Stimulated activated CD4-positive, alpha-beta T cell treated with anti-CD3 and anti-CD28 coated beads, Interleukin-4, amount 100 ng/mL, for 1 hour (primary cell): ENCODE measurements at regions not wholly inside any gene's neighbourhood (a gene's known extent, or its start where the extent isn't known, plus 50 kb on each side); places are given as distances from the start of the nearest gene placed in this dataset.

Experiments used
- DNase-seq: peaks from one replicate; pipeline ENCODE4 v3.0.0-alpha.2; 2020

GRCh38 chr14:61226015-61226654 lies 55.0 kb downstream of the TMEM30B start:
- DNase-seq, result no peak

- no peak for DNase-seq
These were observed 55.8 kb downstream of the TMEM30B start for GRCh38 chr14:61225344-61225743.

- DNase-seq, result no peak
These were observed 57.6 kb downstream of the TMEM30B start for GRCh38 chr14:61223552-61223951.

DNA sequence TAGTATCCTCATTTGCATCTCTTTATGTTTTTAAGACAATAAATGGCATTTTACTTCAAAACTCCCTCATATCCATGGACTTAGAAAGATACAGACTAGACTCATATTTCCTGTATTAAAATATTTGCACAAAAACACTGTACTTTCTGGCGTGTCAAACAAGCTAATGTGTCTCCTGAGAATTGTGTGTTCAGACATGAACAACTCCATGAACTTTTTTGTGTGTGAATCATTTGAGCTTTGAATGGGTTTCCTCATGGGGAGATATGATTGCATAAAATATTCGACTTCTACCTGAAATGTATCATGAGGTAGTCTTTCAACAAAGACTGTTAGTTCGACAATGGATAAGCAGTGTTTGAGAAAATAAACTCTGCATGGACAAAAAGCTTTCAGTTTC lies 58.8 kb downstream of the TMEM30B start:
- DNase-seq, result no peak

DNA sequence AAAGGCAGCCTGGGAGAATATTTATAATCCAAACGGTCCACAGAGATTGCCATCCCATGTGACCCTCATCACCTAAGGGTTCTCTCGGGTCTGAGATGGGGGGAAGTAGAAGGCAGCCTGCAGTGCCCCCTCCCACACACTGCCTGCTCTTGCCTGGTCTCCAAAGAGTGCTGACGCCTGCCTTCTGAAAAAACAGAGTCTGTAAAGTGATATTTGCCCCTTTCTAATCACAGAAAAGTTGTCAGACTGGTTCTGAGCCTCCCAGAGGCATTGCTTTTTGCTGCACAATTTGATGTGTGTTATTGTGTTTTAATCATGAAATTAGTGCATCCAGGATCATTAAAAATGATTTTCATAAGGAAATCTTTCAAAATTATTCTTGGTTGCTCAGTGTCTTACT lies 59.2 kb downstream of the TMEM30B start:
- no peak for DNase-seq

DNA sequence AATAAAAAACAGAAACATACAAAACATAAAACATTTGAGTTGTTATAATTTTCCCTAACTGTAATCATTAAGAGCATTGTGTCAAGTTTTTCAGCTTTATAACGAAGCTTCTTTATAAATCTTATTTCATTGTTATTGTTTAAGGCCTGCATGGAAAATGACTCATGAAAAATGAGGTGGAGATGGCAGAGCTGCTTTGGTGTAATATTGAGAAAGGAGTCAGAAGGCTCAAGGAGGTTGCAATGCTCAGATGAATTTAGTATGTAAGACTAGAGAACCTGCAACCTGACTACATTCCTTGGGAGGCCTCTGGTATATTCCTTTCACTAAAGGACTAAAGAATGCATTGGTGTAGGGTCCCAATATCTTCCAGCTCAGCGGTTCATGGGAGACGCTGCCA lies 61.5 kb downstream of the TMEM30B start:
- no peak for DNase-seq

DNA sequence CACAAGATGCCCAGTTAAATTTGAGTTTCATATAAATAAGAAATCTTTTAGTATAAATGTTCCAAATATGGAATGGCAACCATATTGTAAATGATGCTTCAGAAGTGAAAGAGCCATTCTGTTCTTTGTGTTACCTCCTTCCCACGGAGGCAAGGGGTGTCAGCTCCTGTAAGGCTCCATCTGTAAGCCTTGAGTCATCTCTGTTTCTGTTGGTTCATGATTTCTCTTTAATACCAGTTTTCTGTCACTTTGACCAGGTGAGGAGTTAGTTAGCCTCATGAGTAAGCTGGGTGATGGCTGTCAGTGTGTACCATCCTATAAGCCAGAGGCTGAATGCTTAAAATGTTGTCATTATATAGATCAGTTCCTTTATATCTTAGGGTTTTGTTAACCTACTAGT lies 61.9 kb downstream of the TMEM30B start:
- no peak for DNase-seq

- no peak for DNase-seq
These were observed 62.4 kb downstream of the TMEM30B start for GRCh38 chr14:61218767-61219166.

DNA sequence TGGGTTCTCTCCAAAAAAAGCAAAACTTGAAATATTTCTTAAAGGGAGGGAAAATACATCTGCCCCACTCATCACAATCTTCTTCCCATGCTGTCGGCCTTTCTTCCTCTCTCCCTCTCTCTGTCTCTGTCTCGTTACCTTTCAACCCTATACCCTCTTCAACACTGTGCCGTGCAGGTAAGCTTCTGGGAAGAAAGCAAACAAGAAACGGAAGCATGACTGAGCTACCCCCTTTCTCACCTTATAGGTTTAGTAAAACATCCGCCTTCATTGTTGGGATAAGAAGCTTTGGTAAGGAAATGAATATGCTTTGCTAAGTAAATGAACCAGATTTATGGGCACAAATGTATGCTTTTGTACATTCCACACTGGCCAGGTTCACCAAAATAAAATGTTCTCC lies 63.0 kb downstream of the TMEM30B start:
- no peak for DNase-seq

DNA sequence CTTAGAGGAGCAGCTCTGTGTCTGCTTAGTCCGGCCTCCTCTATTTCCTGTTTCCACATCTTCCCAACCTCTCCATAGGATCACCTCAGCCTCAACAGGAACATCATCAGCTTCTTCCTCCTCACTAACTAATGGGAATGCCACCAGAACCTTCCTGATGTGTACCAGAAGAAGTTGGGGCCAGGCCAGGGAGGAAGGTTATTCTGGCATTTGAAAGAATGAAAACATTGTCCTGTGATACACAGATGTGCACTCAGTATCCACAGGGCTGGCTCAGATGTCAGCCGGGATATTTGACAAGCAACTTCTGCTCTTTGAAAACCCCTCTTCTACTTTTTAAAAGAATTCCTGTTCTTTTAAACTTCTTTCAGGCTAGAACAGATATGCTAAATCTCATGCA lies 63.6 kb downstream of the TMEM30B start:
- no peak for DNase-seq

- no peak for DNase-seq
These were observed 65.7 kb downstream of the TMEM30B start for GRCh38 chr14:61215222-61216020.

GRCh38 chr14:61213920-61214319 lies 67.2 kb downstream of the TMEM30B start:
- no peak for DNase-seq

- DNase-seq, result no peak
These were observed 67.9 kb downstream of the TMEM30B start for GRCh38 chr14:61213191-61213621.

DNA sequence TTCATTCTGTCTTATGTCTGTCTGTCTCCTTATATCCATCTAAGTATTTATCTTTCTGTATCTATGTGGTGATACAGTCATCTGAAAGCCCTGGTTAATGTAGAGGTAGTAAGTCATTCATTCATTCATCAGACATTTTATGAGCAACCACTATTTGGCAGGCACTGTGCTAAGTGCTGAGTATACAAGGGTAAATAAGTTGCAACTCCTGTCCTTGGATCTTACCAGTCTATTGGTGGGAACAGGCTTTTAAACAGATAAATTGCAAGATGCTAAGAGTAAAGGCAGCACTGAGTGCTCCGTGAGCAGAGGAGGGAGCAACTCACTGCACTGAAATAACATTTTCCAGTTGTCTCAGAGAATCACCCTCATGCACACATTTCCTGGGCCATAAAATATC lies 68.6 kb downstream of the TMEM30B start:
- no peak for DNase-seq

DNA sequence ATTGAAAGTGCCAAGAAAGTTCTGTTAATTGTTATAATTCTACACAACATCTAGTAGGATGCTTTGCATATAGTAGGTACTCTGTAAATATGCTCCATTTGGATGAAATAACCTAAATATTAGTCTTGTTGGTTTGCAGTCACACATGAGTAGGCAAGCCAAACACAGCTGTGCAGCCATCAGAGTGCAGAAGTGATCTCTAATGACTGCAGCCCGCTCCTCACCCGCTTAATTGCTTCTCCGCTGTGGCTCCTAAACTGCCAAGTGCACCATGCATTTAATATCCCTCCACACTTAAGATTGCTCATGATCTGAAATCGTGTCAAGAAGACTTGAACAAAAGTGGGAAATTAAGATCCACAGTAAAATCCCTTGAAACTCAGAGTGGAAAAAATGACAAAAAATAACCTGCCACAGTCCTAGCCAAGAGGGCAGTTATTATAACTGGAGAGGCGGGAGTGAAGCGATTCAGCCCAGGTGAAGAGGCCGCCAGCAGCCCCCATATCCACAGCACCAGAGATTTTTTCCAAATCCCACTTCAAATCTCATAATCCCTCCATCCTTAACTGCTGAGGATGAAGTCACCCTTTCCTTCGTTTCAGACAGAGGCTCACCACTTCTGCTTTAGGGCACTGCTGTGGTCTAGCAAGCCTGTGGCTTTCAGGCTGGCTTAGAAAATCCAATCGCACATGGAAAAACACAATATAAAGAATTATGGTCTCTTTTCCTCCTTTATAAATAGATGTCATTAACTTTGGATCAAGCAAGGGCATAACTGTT lies 69.5 kb downstream of the TMEM30B start:
- no peak for DNase-seq

DNA sequence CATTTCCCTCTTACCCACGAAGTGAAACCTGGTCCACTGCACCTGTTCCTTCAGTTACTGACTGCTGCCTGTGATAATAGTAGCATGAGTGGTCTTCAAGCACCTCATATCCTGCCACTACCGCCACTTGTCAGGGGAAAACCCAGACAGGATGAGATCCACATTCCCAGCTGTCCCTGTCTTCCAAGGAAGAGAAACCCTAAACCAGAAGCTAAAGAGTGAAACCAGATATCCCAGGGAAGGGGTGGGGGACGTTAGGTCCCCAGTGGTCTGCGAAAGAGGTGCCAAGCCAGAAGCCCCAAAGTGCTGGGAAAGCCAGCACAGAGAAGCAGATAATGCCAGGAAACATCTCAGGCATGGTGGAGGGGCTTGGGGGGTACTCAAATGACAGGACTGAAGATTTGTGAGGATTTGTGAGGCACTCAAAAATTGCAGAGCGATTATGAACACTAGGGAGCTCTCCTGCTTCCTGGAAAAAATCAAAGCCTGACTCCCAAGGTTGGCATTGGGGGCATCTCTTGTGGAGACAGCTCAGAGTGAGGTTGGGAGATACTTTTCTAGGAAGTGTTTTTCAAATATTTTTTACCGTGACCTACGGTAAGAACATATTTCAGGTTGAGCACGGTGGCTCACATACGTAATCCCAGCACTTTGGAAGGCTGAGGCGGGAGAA lies 77.9 kb downstream of the TMEM30B start:
- no peak for DNase-seq

DNA sequence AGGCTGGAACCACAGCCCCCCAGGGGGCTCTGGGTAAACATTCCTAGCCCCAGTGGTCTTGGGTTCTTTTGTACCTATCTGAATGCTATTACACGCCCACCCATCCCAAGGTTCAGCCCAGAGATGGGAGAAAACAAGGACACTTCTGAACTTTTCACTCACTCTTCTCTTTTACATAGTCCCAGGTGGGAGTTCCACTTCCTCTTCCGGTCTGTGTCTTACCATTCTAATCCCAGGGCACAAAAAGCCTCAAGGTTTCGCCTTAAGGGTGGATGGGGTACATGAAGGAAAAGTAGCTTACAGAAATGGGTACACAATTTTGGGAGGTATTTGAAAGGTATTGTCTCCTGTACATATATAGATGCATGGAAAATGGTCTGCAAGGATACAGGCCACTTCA lies 79.0 kb downstream of the TMEM30B start:
- DNase-seq, result no peak

DNA sequence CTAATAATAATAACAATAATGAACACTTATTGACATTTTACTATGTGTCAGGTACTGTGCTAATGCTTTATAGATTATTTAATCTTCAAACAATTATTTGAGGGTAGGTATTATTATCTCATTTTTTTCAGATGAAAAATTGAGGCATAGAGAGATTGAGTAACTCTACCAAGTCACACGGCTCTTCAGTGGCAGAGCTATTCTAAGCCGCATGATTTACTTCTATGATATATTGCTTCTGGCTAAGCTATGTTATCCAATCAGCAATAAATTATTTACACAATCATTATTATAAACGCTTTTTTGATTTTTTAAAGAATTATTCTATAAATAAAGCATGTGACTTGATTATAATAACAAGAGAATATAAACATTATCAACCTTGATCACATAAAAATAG lies 80.0 kb downstream of the TMEM30B start:
- no peak for DNase-seq

DNA sequence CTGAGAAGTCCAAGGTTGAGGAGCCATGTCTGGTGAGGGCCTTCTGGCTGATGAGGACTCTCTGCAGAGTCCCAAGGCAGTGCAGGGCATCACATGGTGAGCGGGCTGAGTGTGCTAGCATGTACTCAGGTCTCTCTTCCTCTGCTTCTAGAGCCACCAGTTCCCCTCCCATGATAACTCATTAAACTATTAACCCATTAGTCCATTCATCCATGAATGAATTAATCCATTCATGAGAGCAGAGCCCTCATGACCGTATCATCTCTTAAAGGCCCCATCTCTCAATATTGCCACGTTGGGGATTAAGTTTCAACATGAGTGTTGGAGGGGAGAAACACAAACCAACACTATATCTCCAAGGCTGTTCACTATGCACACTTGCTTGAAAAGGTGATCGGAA lies 83.7 kb downstream of the TMEM30B start:
- DNase-seq, result no peak

GRCh38 chr14:61196792-61197191 lies 84.3 kb downstream of the TMEM30B start:
- no peak for DNase-seq

DNA sequence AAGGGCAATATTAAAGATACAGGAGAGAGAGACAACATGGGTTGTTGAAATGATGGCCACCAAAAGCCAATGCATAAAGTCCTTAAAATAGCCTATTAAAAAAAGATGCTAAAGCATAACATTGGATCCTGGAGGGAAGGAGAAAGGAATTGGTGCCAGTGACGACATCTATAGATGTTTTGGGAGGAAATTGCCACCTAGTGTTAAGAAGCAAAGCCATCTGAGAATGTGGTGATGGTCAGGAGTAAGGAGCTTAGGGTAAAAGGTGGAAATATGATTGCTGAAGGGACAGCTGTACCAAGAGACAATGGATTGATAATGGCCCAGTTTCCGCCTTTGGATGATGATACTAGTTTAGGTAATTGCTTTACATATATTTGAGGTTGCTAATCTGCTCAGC lies 85.1 kb downstream of the TMEM30B start:
- DNase-seq, result no peak

DNA sequence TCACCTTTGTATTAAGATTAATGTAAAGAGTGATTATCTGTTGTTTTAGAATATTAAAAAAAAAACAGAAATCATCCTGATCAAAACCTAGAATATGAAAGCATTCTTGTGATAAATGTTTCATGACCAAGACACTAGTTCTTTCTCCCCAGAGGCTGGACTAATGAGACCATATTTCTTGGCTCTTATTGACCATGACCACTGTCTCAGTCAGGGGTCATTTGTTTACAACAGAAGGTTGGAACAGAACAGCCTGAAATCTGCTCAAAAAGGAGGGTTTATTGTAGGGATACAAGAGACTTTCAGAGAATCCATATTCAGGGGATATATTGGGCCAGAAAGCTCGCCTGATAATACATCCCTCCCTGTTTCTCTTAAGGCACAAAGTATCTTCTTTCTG lies 87.7 kb downstream of the TMEM30B start:
- DNase-seq, result no peak

DNA sequence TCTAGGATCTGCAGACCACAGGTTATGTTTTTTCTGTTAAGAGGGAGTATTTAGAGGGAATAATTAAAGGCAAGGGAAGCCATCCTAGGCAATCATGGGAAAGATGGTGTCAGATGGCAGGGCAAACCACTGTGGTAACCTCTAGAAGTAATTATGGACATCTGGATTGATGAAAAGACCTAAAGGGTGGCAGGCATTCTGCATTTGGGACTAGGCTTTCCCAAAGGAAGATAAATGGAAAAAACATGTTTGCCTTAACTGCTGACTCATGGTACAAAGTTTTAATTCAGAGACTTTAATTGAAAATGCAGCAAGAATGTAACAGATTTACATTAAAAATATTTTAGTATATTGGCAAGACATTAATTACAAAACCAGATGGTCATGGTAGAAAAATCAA lies 88.1 kb downstream of the TMEM30B start:
- DNase-seq, result no peak
